GM10248 (cell line): ENCODE measurements at regions not wholly inside any gene's neighbourhood (a gene's known extent, or its start where the extent isn't known, plus 50 kb on each side); places are given as distances from the start of the nearest gene placed in this dataset.

Source experiments
- CTCF ChIA-PET: fragments of 300-600 bp; sonication (Branson Sonifier 250); formaldehyde crosslinking; extraction: SDS; loops from one replicate; lab custom pipeline; 2021; ENCODE audit warnings: antibody characterized with exemption; lab: Yijun Ruan, JAX
- POLR2A ChIA-PET: fragments of 350-650 bp; sonication (Branson Sonifier 250); formaldehyde crosslinking; extraction: SDS; loops from one replicate; lab custom pipeline; 2020; ENCODE audit warnings: antibody characterized with exemption; lab: Yijun Ruan, JAX
- DNase-seq: peaks from one replicate; pipeline ENCODE4 v3.0.0; 2012; ENCODE audit errors: extremely low spot score
- CTCF ChIP-seq: IDR thresholded peaks from 2 replicates; pipeline ENCODE4 v1.5.1; 2012; ENCODE audit warnings: mild to moderate bottlenecking, low read depth; ENCODE audit errors: extremely low read depth, missing control alignments, control extremely low read depth

GRCh38 chr7:46424934-46425333, 503.9 kb upstream of the IGFBP3 start:
- POLR2A ChIA-PET, result no interaction called here
- no peak for TF ChIP-seq CTCF
- DNase-seq, result no peak
- CTCF ChIA-PET, result no interaction called here

- no peak for TF ChIP-seq CTCF
- ChIA-PET POLR2A (no interaction called here), CTCF (no interaction called here)
- no peak for DNase-seq
Observed at GRCh38 chr7:46421441-46422230, 500.6 kb upstream of the IGFBP3 start.

GRCh38 chr7:46414946-46415345, 493.9 kb upstream of the IGFBP3 start:
- ChIA-PET POLR2A (no interaction called here), CTCF (no interaction called here)
- DNase-seq, result no peak
- TF ChIP-seq CTCF, result no peak

GRCh38 chr7:46411236-46411635, 490.2 kb upstream of the IGFBP3 start:
- POLR2A ChIA-PET, result no interaction called here
- CTCF ChIA-PET, result no interaction called here
- TF ChIP-seq CTCF, result no peak
- DNase-seq, result no peak

GRCh38 chr7:46407125-46407524, 486.1 kb upstream of the IGFBP3 start:
- no peak for TF ChIP-seq CTCF
- POLR2A ChIA-PET, result no interaction called here
- no peak for DNase-seq
- CTCF ChIA-PET, result interaction anchor here (0.9 kb wide), 1 partner anchor 10 kb away, joined by 3 read pairs; no protein-coding TSS in a partner anchor

- no peak for DNase-seq
- ChIA-PET CTCF (no interaction called here), POLR2A (no interaction called here)
- TF ChIP-seq CTCF, result no peak
Observed at GRCh38 chr7:46397591-46397990, 476.5 kb upstream of the IGFBP3 start.
